Liver (tissue), 8 donors: ENCODE measurements at regions not wholly inside any gene's neighbourhood (a gene's known extent, or its start where the extent isn't known, plus 50 kb on each side); places are given as distances from the start of the nearest gene placed in this dataset.

Source experiments
- DNase-seq: peaks from one replicate; pipeline ENCODE4 v3.0.0-alpha.2; 2017; ENCODE audit warnings: low spot score
- H3K27ac ChIP-seq, 2 donors: one replicate each; pipeline ENCODE4 v1.7.0; 2013; ENCODE audit warnings: inconsistent platforms in 2 of 2, low read length in 2 of 2, control low read depth in 1 of 2, low read depth in 1 of 2, mild to moderate bottlenecking in 1 of 2
- H3K27me3 ChIP-seq, 4 donors: one replicate each; pipeline versions ENCODE4 v1.6.1 to v1.7.0; 2013; ENCODE audit warnings: low read length in 3 of 4, inconsistent platforms in 1 of 4, mild to moderate bottlenecking in 1 of 4, moderate library complexity in 1 of 4; ENCODE audit not compliant: control insufficient read depth in 4 of 4, insufficient read depth in 4 of 4
- H3K36me3 ChIP-seq, 4 donors: one replicate each; pipeline versions ENCODE4 v1.6.1 to v1.7.0; 2013; ENCODE audit warnings: low read length in 3 of 4, mild to moderate bottlenecking in 3 of 4, low read depth in 1 of 4, moderate library complexity in 1 of 4; ENCODE audit not compliant: control insufficient read depth in 4 of 4, insufficient read depth in 3 of 4
- H3K4me1 ChIP-seq, 4 donors: one replicate each; pipeline versions ENCODE4 v1.6.1 to v1.7.0; 2013; ENCODE audit warnings: low read length in 3 of 4, mild to moderate bottlenecking in 3 of 4, moderate library complexity in 1 of 4; ENCODE audit not compliant: control insufficient read depth in 4 of 4, insufficient read depth in 4 of 4
- H3K4me3 ChIP-seq, 3 donors: one replicate each; pipeline versions ENCODE4 v1.6.1 to v1.7.0; 2013; ENCODE audit warnings: low read length in 3 of 3, control low read depth in 1 of 3, low read depth in 1 of 3, mild to moderate bottlenecking in 1 of 3
- H3K9ac ChIP-seq, 2 donors: one replicate each; pipeline ENCODE4 v1.7.0; 2013; ENCODE audit warnings: low read length in 2 of 2, mild to moderate bottlenecking in 2 of 2, moderate library complexity in 2 of 2, control low read depth in 1 of 2, low read depth in 1 of 2
- H3K9me3 ChIP-seq, 4 donors: one replicate each; pipeline versions ENCODE4 v1.6.1 to v1.7.0; 2013; ENCODE audit warnings: low read length in 3 of 4; ENCODE audit not compliant: control insufficient read depth in 4 of 4
- EGR1 ChIP-seq, 2 donors: IDR thresholded peaks; 2 replicates each; pipeline ENCODE4 v1.6.1; 2016 to 2018; ENCODE audit warnings: antibody characterized with exemption in 2 of 2, low read depth in 2 of 2
- FOXA1 ChIP-seq: IDR thresholded peaks from 2 replicates; pipeline ENCODE4 v1.6.1; 2016; ENCODE audit warnings: antibody characterized with exemption
- FOXA2 ChIP-seq: IDR thresholded peaks from 2 replicates; pipeline ENCODE4 v1.6.1; 2016; ENCODE audit warnings: antibody characterized with exemption
- GABPA ChIP-seq, 2 donors: IDR thresholded peaks in 1 of 2; conservative IDR thresholded peaks in 1 of 2; 2 replicates each; pipeline ENCODE4 v1.6.1; 2016; ENCODE audit warnings: antibody characterized with exemption in 2 of 2, mild to moderate bottlenecking in 1 of 2, moderate library complexity in 1 of 2
- HNF4A ChIP-seq, 2 donors: conservative IDR thresholded peaks; 2 replicates each; pipeline ENCODE4 v1.6.1; 2016; ENCODE audit warnings: antibody characterized with exemption in 2 of 2, mild to moderate bottlenecking in 2 of 2
- HNF4G ChIP-seq: IDR thresholded peaks from 2 replicates; pipeline ENCODE4 v1.6.1; 2016; ENCODE audit warnings: antibody characterized with exemption
- JUND ChIP-seq, 2 donors: IDR thresholded peaks; 2 replicates each; pipeline ENCODE4 v1.6.1; 2016; ENCODE audit warnings: antibody characterized with exemption in 2 of 2
- NR2F2 ChIP-seq: IDR thresholded peaks from 2 replicates; pipeline ENCODE4 v1.6.1; 2016; ENCODE audit warnings: antibody characterized with exemption
- RAD21 ChIP-seq, 2 donors: IDR thresholded peaks; 2 replicates each; pipeline ENCODE4 v1.6.1; 2016; ENCODE audit warnings: antibody characterized with exemption in 2 of 2, mild to moderate bottlenecking in 2 of 2
- RXRA ChIP-seq, 2 donors: IDR thresholded peaks; 2 replicates each; pipeline ENCODE4 v1.6.1; 2017 to 2018; ENCODE audit warnings: antibody characterized with exemption in 2 of 2, mild to moderate bottlenecking in 1 of 2
- SP1 ChIP-seq: IDR thresholded peaks from 2 replicates; pipeline ENCODE4 v1.6.1; 2018; ENCODE audit warnings: antibody characterized with exemption, mild to moderate bottlenecking
- TAF1 ChIP-seq: conservative IDR thresholded peaks from 2 replicates; pipeline ENCODE4 v1.6.1; 2016; ENCODE audit warnings: antibody characterized with exemption, mild to moderate bottlenecking
- YY1 ChIP-seq: IDR thresholded peaks from 2 replicates; pipeline ENCODE4 v1.6.1; 2016; ENCODE audit warnings: antibody characterized with exemption, mild to moderate bottlenecking
- WGBS: extraction: QIAGEN DNeasy Blood & Tissue Kit; methylation state at CpG from one replicate; pipeline ENCODE4 v1.1.7; 2013; 5-methylcytosine and 5-hydroxymethylcytosine counted together
- TF ChIP-seq, protein P1 (sequence below): IDR thresholded peaks from 2 replicates; pipeline ENCODE4 v1.6.1; 2016; ENCODE audit warnings: antibody characterized with exemption
- TF ChIP-seq, protein P2 (sequence below): fragments of 150-350 bp; IDR thresholded peaks from 2 replicates; pipeline ENCODE4 v1.5.1; 2017; ENCODE audit warnings: improper control_type of control experiment, low read depth, low read length; ENCODE audit not compliant: missing input control
- TF ChIP-seq, protein P3 (sequence below): IDR thresholded peaks from 2 replicates; pipeline ENCODE4 v1.6.1; 2016; ENCODE audit warnings: antibody characterized with exemption, mild to moderate bottlenecking
- TF ChIP-seq, protein P4 (sequence below): IDR thresholded peaks from 2 replicates; pipeline ENCODE4 v1.6.1; 2016; ENCODE audit warnings: antibody characterized with exemption
- TF ChIP-seq, protein P5 (sequence below): IDR thresholded peaks from 2 replicates; pipeline ENCODE4 v1.6.1; 2016; ENCODE audit warnings: antibody characterized with exemption
- donor health status: healthy.
- donor health status: healthy.
- donor health status: healthy.
- donor health status: healthy.
- donor health status: healthy.

DNA sequence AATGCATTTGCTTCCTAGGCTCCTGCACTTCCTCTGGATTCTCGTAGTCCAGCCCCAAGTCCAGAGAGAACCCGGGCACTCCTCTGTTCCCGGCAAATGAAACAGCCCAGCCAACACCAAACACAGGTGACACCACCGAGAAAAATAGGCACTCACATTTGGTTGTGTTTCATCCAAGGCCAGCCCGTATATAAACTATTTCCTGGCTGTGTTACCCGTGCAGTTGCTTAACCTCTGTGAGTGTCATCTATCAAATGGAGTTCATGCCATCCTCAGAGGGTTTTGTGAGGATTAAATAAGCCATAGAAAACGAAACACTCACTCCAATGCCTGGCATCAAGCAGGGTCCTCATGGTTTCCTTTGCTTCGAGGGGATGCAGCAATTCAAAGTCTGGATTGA is 115.2 kb downstream of the BOD1 start:
- TF ChIP-seq FOXA2 (no peak), RXRA (IDR thresholded peaks at IDR 0.05) (peak in 1 of 2 donors; percentile 11)
- TF ChIP-seq, protein P1, sequence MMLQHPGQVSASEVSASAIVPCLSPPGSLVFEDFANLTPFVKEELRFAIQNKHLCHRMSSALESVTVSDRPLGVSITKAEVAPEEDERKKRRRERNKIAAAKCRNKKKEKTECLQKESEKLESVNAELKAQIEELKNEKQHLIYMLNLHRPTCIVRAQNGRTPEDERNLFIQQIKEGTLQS, result no peak
- no peak for DNase-seq
- WGBS, result 64% methylated on average over 8 of the region's 8 CpGs

DNA sequence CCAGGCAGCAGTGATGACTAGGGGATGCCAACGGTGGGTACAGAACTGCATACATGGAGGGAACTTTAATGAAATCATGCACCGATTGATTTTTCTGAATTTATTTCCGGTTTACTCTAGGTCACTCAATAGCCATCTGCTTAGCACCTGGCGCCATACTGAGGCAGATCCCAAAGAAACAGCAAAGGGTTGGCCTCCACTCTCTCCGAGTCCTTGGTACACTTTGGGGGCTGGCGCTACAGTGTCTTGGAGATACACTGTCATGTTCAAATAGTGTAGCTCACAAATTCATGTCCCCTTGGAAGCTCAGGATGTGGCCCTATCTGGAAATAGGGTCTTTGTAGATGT is 116.3 kb downstream of the BOD1 start:
- Histone ChIP-seq H3K27me3 (no peaks in the 10 kb centered on the region), H3K27ac (no peak overlapping the region), H3K9ac (no peak overlapping the region), H3K9me3 (peaks cover 0 to 2% (median 0%) of the 10 kb centered on the region in 4 donors), H3K4me3 (no peak overlapping the region), H3K36me3 (no peaks in the 10 kb centered on the region), H3K4me1 (peaks cover 0 to 8% (median 4%) of the 10 kb centered on the region in 4 donors)
- DNase-seq, result no peak
- TF ChIP-seq HNF4G (no peak), JUND (IDR thresholded peaks at IDR 0.05) (no peak), RXRA (IDR thresholded peaks at IDR 0.05) (no peak), TAF1 (no peak), FOXA1 (no peak), YY1 (no peak), HNF4A (conservative IDR thresholded peaks at IDR 0.05) (no peak), FOXA2 (no peak), SP1 (no peak), NR2F2 (no peak), RAD21 (IDR thresholded peaks at IDR 0.05) (no peak), EGR1 (IDR thresholded peaks at IDR 0.05; ENCODE audit: low read depth in 2 of 2) (no peak), GABPA (IDR thresholded peaks at IDR 0.05 in 1 of 2, conservative IDR thresholded peaks at IDR 0.05 in 1 of 2) (no peak)
- TF ChIP-seq, protein P2, sequence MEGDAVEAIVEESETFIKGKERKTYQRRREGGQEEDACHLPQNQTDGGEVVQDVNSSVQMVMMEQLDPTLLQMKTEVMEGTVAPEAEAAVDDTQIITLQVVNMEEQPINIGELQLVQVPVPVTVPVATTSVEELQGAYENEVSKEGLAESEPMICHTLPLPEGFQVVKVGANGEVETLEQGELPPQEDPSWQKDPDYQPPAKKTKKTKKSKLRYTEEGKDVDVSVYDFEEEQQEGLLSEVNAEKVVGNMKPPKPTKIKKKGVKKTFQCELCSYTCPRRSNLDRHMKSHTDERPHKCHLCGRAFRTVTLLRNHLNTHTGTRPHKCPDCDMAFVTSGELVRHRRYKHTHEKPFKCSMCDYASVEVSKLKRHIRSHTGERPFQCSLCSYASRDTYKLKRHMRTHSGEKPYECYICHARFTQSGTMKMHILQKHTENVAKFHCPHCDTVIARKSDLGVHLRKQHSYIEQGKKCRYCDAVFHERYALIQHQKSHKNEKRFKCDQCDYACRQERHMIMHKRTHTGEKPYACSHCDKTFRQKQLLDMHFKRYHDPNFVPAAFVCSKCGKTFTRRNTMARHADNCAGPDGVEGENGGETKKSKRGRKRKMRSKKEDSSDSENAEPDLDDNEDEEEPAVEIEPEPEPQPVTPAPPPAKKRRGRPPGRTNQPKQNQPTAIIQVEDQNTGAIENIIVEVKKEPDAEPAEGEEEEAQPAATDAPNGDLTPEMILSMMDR, result no peak
- TF ChIP-seq, protein P3, sequence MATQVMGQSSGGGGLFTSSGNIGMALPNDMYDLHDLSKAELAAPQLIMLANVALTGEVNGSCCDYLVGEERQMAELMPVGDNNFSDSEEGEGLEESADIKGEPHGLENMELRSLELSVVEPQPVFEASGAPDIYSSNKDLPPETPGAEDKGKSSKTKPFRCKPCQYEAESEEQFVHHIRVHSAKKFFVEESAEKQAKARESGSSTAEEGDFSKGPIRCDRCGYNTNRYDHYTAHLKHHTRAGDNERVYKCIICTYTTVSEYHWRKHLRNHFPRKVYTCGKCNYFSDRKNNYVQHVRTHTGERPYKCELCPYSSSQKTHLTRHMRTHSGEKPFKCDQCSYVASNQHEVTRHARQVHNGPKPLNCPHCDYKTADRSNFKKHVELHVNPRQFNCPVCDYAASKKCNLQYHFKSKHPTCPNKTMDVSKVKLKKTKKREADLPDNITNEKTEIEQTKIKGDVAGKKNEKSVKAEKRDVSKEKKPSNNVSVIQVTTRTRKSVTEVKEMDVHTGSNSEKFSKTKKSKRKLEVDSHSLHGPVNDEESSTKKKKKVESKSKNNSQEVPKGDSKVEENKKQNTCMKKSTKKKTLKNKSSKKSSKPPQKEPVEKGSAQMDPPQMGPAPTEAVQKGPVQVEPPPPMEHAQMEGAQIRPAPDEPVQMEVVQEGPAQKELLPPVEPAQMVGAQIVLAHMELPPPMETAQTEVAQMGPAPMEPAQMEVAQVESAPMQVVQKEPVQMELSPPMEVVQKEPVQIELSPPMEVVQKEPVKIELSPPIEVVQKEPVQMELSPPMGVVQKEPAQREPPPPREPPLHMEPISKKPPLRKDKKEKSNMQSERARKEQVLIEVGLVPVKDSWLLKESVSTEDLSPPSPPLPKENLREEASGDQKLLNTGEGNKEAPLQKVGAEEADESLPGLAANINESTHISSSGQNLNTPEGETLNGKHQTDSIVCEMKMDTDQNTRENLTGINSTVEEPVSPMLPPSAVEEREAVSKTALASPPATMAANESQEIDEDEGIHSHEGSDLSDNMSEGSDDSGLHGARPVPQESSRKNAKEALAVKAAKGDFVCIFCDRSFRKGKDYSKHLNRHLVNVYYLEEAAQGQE, result no peak
- TF ChIP-seq, protein P1, result no peak
- TF ChIP-seq, protein P4, sequence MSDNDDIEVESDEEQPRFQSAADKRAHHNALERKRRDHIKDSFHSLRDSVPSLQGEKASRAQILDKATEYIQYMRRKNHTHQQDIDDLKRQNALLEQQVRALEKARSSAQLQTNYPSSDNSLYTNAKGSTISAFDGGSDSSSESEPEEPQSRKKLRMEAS, result no peak
- TF ChIP-seq, protein P5, sequence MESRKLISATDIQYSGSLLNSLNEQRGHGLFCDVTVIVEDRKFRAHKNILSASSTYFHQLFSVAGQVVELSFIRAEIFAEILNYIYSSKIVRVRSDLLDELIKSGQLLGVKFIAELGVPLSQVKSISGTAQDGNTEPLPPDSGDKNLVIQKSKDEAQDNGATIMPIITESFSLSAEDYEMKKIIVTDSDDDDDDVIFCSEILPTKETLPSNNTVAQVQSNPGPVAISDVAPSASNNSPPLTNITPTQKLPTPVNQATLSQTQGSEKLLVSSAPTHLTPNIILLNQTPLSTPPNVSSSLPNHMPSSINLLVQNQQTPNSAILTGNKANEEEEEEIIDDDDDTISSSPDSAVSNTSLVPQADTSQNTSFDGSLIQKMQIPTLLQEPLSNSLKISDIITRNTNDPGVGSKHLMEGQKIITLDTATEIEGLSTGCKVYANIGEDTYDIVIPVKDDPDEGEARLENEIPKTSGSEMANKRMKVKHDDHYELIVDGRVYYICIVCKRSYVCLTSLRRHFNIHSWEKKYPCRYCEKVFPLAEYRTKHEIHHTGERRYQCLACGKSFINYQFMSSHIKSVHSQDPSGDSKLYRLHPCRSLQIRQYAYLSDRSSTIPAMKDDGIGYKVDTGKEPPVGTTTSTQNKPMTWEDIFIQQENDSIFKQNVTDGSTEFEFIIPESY, result no peak
- WGBS, result 87% methylated on average over 6 of the region's 6 CpGs

More for the DNA sequence above, 115.2 kb downstream of the BOD1 start:
- Histone ChIP-seq H3K4me1 (peaks cover 0 to 8% (median 4%) of the 10 kb centered on the region in 4 donors), H3K36me3 (no peaks in the 10 kb centered on the region), H3K9me3 (peaks cover 3 to 8% (median 5%) of the 10 kb centered on the region in 4 donors), H3K27me3 (no peaks in the 10 kb centered on the region), H3K4me3 (no peak overlapping the region), H3K9ac (no peak overlapping the region), H3K27ac (no peak overlapping the region)
